Immature natural killer cell (primary cell): ENCODE measurements at regions not wholly inside any gene's neighbourhood (a gene's known extent, or its start where the extent isn't known, plus 50 kb on each side); places are given as distances from the start of the nearest gene placed in this dataset.

Source experiments
- DNase-seq, 3 donors: peaks; one replicate each; pipeline ENCODE4 v3.0.0; 2022; ENCODE audit warnings: mixed read lengths in 1 of 3
- H3K27ac Mint-ChIP-seq, 6 donors: one replicate each; pipeline ENCODE4 v1.8.0; 2020; ENCODE audit warnings: mixed read lengths in 6 of 6, mild to moderate bottlenecking in 5 of 6, inconsistent platforms in 4 of 6, moderate library complexity in 3 of 6
- H3K27me3 Mint-ChIP-seq, 3 donors: one replicate each; pipeline ENCODE4 v1.8.0; 2020 to 2021; ENCODE audit warnings: low read depth in 3 of 3, mild to moderate bottlenecking in 3 of 3, mixed read lengths in 3 of 3, moderate library complexity in 3 of 3, inconsistent platforms in 1 of 3
- H3K36me3 Mint-ChIP-seq, 3 donors: one replicate each; pipeline ENCODE4 v1.8.0; 2020; ENCODE audit warnings: mixed read lengths in 3 of 3, inconsistent platforms in 2 of 3, mild to moderate bottlenecking in 2 of 3
- H3K4me1 Mint-ChIP-seq, 2 donors: one replicate each; pipeline ENCODE4 v1.8.0; 2020; ENCODE audit warnings: inconsistent platforms in 2 of 2, mild to moderate bottlenecking in 2 of 2, mixed read lengths in 2 of 2, moderate library complexity in 1 of 2
- H3K4me3 Mint-ChIP-seq, 5 donors: one replicate each; pipeline ENCODE4 v1.8.0; 2020; ENCODE audit warnings: mild to moderate bottlenecking in 5 of 5, mixed read lengths in 5 of 5, inconsistent platforms in 3 of 5, moderate library complexity in 3 of 5
- H3K9me3 Mint-ChIP-seq, 6 donors: one replicate each; pipeline ENCODE4 v1.8.0; 2020; ENCODE audit warnings: mild to moderate bottlenecking in 6 of 6, mixed read lengths in 6 of 6, inconsistent platforms in 4 of 6, moderate library complexity in 3 of 6

DNA sequence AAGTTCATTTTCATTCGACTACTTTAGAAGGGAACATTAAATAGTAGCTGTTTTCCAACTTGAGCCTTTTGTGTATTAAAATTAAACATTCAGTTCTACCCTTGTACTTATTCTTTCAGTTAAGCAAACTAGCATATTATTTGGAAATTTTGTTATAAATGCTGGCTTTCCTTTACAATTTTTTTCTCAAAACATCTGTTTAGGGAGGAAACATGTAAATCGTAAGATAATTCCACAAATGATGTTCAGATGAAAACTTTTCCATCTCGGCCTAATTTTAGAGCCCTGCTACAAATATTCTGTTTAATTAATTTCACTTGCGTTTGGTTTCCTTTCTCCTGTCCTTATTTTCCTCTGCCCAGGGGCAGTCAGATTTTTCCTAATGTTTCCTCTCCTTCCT, 476.2 kb upstream of the RGMA start:
- Mint-ChIP-seq H3K27ac (no peak overlapping the region), H3K9me3 (no peaks in the 10 kb centered on the region), H3K36me3 (no peaks in the 10 kb centered on the region), H3K4me3 (no peak overlapping the region), H3K4me1 (no peaks in the 10 kb centered on the region), H3K27me3 (peaks cover 0 to 2% (median 0%) of the 10 kb centered on the region in 3 donors)
- no peak for DNase-seq

DNA sequence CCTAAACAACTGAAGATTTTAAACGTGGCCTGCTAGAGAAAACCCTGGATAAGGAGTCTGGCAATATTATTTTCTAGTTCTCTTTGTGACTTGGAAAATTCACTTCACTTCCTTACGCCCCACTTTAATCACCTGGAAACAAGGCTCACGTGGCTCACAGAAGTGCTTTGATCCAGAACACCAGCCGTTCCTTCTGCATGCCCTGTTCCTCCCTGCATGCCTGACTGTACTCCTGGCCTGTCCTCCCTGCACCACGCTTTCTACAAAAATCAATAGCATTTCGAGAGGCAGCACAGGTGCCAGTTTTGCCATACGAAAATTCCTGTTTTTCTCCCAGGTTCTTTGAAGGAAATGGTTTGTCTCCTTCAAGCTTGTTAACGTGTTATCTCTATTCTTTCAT, 474.2 kb upstream of the RGMA start:
- DNase-seq, result no peak
- H3K36me3 Mint-ChIP-seq, result no peaks in the 10 kb centered on the region
- no peaks in the 10 kb centered on the region for H3K9me3 Mint-ChIP-seq
- no peak overlapping the region for H3K27ac Mint-ChIP-seq
- H3K27me3 Mint-ChIP-seq, result peaks cover 0 to 2% (median 0%) of the 10 kb centered on the region in 3 donors
- H3K4me1 Mint-ChIP-seq, result no peaks in the 10 kb centered on the region
- H3K4me3 Mint-ChIP-seq, result no peak overlapping the region

DNA sequence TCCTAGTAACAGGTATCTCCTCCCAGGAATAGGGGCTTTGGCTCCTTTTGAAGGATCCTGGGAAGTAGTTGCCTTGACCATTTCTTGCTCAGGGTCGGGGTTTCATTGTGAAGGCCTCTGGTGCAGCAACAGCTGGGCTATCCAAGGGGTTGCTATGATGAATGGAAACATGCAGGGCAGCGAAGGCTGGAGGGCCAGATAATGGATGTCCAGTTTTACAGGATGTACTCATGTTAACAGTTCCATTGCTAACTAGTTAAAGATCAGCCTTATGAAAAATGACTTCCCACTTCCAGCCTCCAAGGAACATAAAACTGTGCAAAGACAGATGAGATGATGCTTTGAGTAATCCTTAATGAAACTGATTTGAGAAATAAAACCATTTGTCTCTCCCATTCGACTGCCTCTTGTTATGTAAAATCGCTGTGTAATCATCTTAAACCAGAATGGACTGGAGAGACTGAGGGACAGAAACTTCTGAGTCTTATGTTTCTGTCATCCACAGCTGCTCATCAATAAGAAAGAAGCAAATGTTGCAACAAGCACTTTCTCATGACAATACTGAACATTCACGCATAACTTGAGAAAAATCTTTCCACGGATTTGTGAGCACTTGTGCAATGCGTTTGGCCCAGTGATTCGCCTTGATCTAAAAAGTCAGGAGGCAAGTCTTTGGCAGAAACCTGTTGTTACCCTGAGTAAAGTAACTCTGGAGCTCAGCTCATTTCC, 473.5 kb upstream of the RGMA start:
- Mint-ChIP-seq H3K36me3 (no peaks in the 10 kb centered on the region), H3K27ac (no peak overlapping the region), H3K4me1 (no peaks in the 10 kb centered on the region), H3K27me3 (peaks cover 0 to 2% (median 0%) of the 10 kb centered on the region in 3 donors), H3K9me3 (no peaks in the 10 kb centered on the region), H3K4me3 (no peak overlapping the region)
- no peak for DNase-seq

DNA sequence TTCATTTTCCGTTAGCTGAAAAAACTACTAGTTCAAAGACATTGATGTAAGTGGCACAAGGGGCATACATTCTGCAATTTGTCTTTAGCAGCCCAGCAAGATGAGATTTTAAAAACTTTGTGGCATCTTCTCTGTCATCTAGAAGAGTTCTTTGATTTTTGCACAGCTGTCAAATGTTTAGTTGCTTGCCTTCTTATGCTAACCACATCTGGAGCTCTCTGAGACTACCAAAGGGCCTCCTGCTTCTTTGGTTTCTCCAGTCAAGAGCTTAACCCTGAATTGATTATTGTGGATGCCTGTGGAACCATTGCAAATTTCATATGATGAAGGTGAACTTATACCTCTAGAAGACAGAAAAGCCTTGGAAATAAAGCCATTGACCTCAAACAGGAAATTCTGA, 468.7 kb upstream of the RGMA start:
- DNase-seq, result no peak
- Mint-ChIP-seq H3K9me3 (no peaks in the 10 kb centered on the region), H3K36me3 (no peaks in the 10 kb centered on the region), H3K27me3 (peaks cover 0 to 6% (median 0%) of the 10 kb centered on the region in 3 donors), H3K27ac (no peak overlapping the region), H3K4me3 (no peak overlapping the region), H3K4me1 (no peaks in the 10 kb centered on the region)

DNA sequence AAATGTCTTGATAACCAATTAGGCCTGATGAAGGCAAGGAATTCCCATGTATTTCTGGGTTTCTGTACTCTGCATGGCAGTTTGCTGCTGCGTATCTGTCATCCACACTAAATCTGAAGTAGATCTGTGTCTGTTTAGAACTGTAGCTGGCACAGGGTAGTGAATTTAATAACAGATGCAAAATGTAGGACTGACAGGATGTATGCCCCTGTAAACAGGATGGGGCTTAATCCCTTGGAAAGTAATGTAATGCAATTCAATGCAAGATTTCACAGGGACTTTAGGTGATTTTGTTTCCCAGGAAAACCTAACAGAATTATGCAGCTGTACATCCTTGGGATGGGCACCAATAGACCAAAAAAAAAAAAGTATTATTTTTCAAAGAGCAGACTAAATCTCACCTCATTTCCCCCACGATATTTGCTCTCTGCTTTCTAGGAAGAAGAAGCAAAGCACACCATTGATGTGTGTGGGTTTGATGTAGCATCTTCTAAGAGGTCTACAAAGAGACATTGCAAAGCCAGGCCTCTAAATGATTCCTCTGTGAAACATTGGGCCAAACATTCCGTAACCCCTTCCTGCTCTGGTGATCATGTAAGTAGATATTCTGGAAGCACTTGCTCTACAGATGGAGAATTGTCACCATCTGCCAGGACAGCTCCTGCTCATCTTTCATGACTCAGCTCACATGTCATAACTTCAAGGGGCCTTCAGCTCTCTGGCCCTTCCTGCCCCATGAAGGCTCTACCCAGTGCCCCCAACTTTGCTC, 464.3 kb upstream of the RGMA start:
- no peak overlapping the region for H3K4me3 Mint-ChIP-seq

DNA sequence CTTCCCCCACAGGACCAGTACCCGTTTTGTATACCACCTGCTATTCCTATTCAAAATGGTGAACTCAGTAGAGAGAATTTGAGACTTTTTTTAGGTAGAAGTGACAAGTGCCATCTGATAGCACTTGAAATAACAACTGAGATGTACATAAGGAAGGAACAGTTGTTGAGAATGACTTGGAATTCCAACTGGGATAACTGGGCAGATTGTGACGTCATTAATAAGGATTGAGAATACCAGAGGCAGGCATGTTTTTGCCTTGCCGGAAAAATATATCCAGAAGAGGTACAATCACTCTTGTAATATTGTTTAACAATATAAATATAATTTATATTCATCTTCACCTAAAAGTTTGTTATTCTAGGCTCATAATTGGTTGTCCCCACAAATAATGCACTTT, 454.1 kb upstream of the RGMA start:
- DNase-seq, result no peak
- Mint-ChIP-seq H3K27me3 (peaks cover 4 to 22% (median 7%) of the 10 kb centered on the region in 3 donors), H3K9me3 (peaks cover 0 to 6% (median 3%) of the 10 kb centered on the region in 6 donors), H3K4me3 (no peak overlapping the region), H3K4me1 (no peaks in the 10 kb centered on the region), H3K36me3 (no peaks in the 10 kb centered on the region), H3K27ac (no peak overlapping the region)

More for the DNA sequence above, 464.3 kb upstream of the RGMA start:
- no peaks in the 10 kb centered on the region for H3K36me3 Mint-ChIP-seq
- peaks cover 4 to 7% (median 6%) of the 10 kb centered on the region in 3 donors for H3K27me3 Mint-ChIP-seq
- no peak overlapping the region for H3K27ac Mint-ChIP-seq
- H3K9me3 Mint-ChIP-seq, result no peaks in the 10 kb centered on the region
- no peaks in the 10 kb centered on the region for H3K4me1 Mint-ChIP-seq
- no peak for DNase-seq

DNA sequence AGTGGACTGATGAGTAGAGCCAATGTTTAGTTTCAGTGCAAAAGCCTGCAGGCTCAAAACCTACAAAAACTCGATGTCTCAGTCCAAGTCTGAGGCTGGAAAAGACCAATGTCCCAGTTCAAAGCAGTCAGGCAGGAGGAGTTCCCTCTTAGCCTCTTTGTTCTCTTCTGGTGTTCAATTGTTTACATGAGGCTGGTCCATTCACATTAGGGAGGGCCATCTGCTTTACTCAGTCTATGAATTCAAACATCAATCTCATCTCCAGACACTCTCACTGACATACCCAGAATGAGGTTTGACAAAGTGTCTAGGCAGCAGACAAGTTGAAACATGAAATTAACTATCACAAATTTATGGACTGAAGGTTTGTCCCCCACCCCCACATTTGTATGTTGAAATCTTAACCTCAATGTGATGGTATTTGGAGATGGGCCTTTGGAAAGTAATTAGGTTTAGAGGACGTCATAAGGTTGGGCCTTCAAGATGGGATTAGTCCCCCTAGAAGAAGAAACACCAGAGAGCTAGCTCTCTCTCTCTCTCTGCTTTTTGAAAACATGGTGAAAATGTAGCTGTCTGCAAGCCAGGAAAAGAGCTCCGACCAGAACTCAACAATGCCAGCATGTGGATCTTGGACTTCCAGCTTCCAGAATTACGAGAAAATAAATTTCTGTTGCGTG, 438.5 kb upstream of the RGMA start:
- Mint-ChIP-seq H3K36me3 (no peaks in the 10 kb centered on the region), H3K27me3 (peaks cover 2 to 15% (median 3%) of the 10 kb centered on the region in 3 donors), H3K4me1 (no peaks in the 10 kb centered on the region), H3K4me3 (no peak overlapping the region), H3K27ac (no peak overlapping the region), H3K9me3 (no peaks in the 10 kb centered on the region)
- no peak for DNase-seq

DNA sequence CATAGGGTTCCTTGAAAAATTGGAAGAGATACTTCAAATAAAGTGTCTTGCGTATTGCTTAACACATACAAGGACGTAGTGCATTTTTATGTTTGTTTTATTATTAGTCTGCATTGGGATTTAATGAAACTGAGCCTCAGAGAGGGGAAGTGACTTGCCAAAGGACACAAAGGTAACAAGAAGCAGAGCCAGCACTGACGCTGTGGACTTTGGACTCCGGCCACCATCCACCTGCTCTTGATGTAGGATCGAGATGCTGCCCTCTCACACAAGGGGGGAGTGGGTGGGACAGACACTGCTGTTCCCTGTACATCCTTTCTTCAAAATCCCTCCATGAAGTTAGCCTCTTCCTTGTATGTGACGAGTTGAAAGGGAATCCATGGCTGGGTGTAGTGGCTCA, 435.4 kb upstream of the RGMA start:
- no peak overlapping the region for H3K4me3 Mint-ChIP-seq

DNA sequence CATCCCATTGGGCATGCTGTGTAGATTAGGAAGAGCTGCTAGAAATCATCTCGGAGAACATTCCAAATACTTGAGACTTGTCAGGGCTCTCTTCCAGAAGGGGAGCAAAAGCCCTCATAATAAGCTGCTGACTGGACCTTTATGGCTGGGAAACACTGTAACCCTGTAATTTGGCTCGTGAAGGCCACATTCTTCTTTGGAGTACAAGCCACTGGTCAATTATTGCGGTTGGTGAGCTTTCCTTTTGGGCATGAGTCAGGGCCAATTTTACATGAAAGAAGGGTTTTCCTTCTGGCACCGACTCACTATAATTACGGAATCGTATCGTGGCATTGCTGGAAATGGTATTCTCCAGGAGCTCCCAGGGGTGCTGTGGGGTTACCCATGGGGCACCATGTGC, 434.5 kb upstream of the RGMA start:
- DNase-seq, result no peak
- H3K4me3 Mint-ChIP-seq, result no peak overlapping the region
- no peak overlapping the region for H3K27ac Mint-ChIP-seq
- H3K9me3 Mint-ChIP-seq, result no peaks in the 10 kb centered on the region
- peaks cover 2 to 16% (median 4%) of the 10 kb centered on the region in 3 donors for H3K27me3 Mint-ChIP-seq
- H3K4me1 Mint-ChIP-seq, result no peaks in the 10 kb centered on the region
- H3K36me3 Mint-ChIP-seq, result no peaks in the 10 kb centered on the region

More for the DNA sequence above, 435.4 kb upstream of the RGMA start:
- Mint-ChIP-seq H3K9me3 (no peaks in the 10 kb centered on the region), H3K36me3 (no peaks in the 10 kb centered on the region), H3K4me1 (no peaks in the 10 kb centered on the region), H3K27ac (no peak overlapping the region), H3K27me3 (peaks cover 2 to 18% (median 5%) of the 10 kb centered on the region in 3 donors)
- DNase-seq, result no peak

DNA sequence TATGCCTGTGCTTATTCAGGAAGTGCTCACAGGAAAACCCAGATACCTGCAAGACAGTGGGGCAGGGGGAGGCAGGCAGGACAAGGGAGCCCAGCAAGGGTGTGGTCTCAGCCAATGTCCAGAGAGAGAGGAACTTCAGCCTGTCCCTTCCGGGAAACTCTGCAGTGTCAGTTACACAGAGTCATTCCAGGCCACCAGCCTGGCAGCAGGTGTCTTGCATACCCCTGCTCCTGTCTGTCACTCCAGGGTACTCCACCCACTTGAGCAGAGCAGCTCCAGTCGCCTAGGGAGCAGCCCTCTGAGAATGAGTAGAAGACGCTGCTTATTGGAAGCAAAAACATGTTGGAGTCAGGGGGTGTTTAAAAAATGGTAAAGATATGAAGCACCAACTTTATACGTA, 431.2 kb upstream of the RGMA start:
- no peak overlapping the region for H3K27ac Mint-ChIP-seq
- no peak overlapping the region for H3K4me3 Mint-ChIP-seq
- DNase-seq, result no peak
- H3K36me3 Mint-ChIP-seq, result no peaks in the 10 kb centered on the region
- H3K9me3 Mint-ChIP-seq, result no peaks in the 10 kb centered on the region
- H3K4me1 Mint-ChIP-seq, result no peaks in the 10 kb centered on the region
- H3K27me3 Mint-ChIP-seq, result peaks cover 2 to 16% (median 5%) of the 10 kb centered on the region in 3 donors

DNA sequence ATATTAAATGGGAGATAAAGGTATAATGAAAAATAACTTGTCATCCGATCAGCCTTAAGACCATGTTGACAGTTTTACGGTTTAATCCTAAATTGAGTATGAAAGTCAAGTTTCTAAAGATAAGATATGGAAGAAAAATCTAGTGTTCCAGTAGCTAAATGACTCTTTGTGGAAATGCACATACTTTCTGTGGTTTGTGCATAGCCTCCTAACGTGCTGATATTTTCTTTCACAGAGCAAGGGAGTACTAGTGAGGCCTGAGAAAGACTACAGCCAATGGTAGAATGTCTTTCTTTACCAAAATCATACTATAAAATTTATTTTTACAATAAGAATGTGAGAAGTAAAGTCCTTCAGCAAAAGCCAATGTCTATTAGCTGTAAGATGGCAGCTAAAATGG, 430.6 kb upstream of the RGMA start:
- Mint-ChIP-seq H3K4me3 (no peak overlapping the region), H3K4me1 (no peaks in the 10 kb centered on the region), H3K36me3 (no peaks in the 10 kb centered on the region), H3K27me3 (peaks cover 5 to 16% (median 6%) of the 10 kb centered on the region in 3 donors), H3K9me3 (no peaks in the 10 kb centered on the region), H3K27ac (no peak overlapping the region)
- no peak for DNase-seq

DNA sequence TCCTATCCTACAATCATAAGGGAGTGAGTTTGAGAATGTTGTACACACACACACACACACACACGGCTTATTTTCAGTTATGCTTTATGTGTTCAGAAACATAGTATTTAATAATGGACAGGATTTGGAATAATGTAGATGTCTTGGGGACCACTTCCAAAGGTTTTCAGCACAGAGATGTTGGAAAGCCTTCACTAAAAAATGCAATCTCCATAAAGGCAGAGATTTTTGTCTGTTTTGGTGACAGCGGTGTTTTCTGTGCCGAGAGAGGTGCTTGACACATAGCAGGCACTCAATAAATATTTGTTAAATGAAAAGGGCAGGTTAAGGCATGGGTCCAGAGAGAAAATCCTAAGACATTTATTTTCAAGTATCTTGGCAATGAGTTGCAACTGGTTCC, 428.2 kb upstream of the RGMA start:
- peaks cover 3 to 4% (median 4%) of the 10 kb centered on the region in 3 donors for H3K27me3 Mint-ChIP-seq
- H3K36me3 Mint-ChIP-seq, result no peaks in the 10 kb centered on the region
- no peaks in the 10 kb centered on the region for H3K9me3 Mint-ChIP-seq
- DNase-seq, result no peak
- H3K27ac Mint-ChIP-seq, result no peak overlapping the region
- no peak overlapping the region for H3K4me3 Mint-ChIP-seq
- H3K4me1 Mint-ChIP-seq, result no peaks in the 10 kb centered on the region

DNA sequence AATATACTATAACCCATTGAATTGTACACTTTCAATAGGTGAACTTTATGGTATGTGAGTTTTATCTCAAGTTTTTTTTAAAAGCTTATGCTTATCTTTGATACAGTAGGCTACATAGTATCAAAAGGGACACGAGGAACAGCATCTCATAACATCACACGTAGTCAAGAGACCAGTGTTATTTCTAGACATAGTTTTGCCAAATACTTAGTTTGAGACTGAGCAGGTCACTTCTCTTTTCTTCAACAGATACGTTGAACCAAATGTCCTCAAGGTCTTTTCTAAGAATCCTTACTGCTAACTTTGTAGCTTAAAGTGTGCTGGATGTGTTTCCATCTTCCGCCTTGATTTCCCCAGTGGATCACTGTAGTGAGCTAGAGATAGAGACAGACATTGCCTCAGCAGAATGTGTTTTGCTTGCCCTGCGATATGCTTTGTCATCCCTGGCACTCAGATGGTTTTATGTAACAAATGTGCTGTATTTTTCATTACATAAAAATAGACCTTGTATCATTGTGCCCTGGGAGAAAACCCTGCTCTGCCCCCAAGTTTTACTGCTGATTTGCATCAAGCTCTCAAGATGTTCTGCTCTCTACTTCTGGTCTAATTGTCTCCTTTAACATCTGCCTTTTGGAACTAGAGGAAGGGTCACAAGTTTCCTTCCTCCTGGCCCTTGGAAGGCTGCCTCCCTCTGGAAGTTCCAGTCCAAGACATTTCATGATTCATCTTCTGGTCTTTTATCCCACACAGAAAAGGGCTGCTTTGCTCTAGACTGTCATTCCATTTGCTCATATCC, 426.4 kb upstream of the RGMA start:
- Mint-ChIP-seq H3K27me3 (peaks cover 3 to 6% (median 4%) of the 10 kb centered on the region in 3 donors), H3K36me3 (no peaks in the 10 kb centered on the region), H3K4me1 (no peaks in the 10 kb centered on the region), H3K9me3 (peaks cover 0 to 1% (median 0%) of the 10 kb centered on the region in 6 donors), H3K27ac (no peak overlapping the region), H3K4me3 (no peak overlapping the region)
- no peak for DNase-seq
